ENCODE measurements at regions not wholly inside any gene's neighbourhood (a gene's known extent, or its start where the extent isn't known, plus 50 kb on each side); places are given as distances from the start of the nearest gene placed in this dataset.

- ChIA-PET POLR2A (no interaction called here), CTCF (no interaction called here)
- Histone ChIP-seq H3K36me3 (ENCODE audit: control insufficient read depth in 2 of 2, insufficient read depth in 1 of 2, low read length in 2 of 2) (no peaks in the 10 kb centered on the region), H3K9me3 (ENCODE audit: control insufficient read depth, insufficient read depth, low read depth, low read length) (no peaks in the 10 kb centered on the region), H3K4me3 (ENCODE audit: low read depth, low read length) (no peak overlapping the region), H3K4me1 (ENCODE audit: control insufficient read depth, insufficient read depth, low read length) (no peaks in the 10 kb centered on the region), H3K27ac (ENCODE audit: extremely low read depth, low read depth, low read length) (no peak overlapping the region)
- no peak for TF ChIP-seq ZNF114 (tag by site-specific recombination; IDR thresholded peaks at IDR 0.05)
- no peak for TF ChIP-seq ZBTB8A (tag by site-specific recombination; IDR thresholded peaks at IDR 0.05)
- TF ChIP-seq ZNF701 (tag by site-specific recombination; IDR thresholded peaks at IDR 0.05): no peak
Measured at GRCh38 chr2:78940998-78941397, 84.5 kb upstream of the REG3G start.

GRCh38 chr2:78941751-78942150 lies 83.8 kb upstream of the REG3G start:
- Histone ChIP-seq H3K36me3 (ENCODE audit: control insufficient read depth in 2 of 2, insufficient read depth in 1 of 2, low read length in 2 of 2) (no peaks in the 10 kb centered on the region), H3K4me1 (ENCODE audit: control insufficient read depth, insufficient read depth, low read length) (no peaks in the 10 kb centered on the region), H3K9me3 (ENCODE audit: control insufficient read depth, insufficient read depth, low read depth, low read length) (no peaks in the 10 kb centered on the region), H3K4me3 (ENCODE audit: low read depth, low read length) (no peak overlapping the region), H3K27ac (ENCODE audit: extremely low read depth, low read depth, low read length) (no peak overlapping the region)
- ChIA-PET POLR2A (interaction anchor here (0.6 kb wide), 1 partner anchor 880 kb away, joined by 3 read pairs; no protein-coding TSS in a partner anchor), CTCF (no interaction called here)
- TF ChIP-seq ZNF48 (tag by site-specific recombination; IDR thresholded peaks at IDR 0.05) (no peak), ZSCAN16 (tag by site-specific recombination; IDR thresholded peaks at IDR 0.05) (no peak), PRDM1 (tag by site-specific recombination; IDR thresholded peaks at IDR 0.05) (no peak), HOXC10 (CRISPR knock-in tag; IDR thresholded peaks at IDR 0.05) (no peak), ZFP69B (tag by site-specific recombination; IDR thresholded peaks at IDR 0.05) (no peak), ZNF184 (tag by site-specific recombination; IDR thresholded peaks at IDR 0.05) (no peak), TRIM28 (IDR thresholded peaks at IDR 0.05; ENCODE audit: borderline replicate concordance, low read length) (no peak), ZNF621 (tag by site-specific recombination; IDR thresholded peaks at IDR 0.05) (no peak), ZNF280C (tag by site-specific recombination; IDR thresholded peaks at IDR 0.05) (no peak), ZNF701 (tag by site-specific recombination; IDR thresholded peaks at IDR 0.05) (no peak)
- TF ChIP-seq, protein P1, sequence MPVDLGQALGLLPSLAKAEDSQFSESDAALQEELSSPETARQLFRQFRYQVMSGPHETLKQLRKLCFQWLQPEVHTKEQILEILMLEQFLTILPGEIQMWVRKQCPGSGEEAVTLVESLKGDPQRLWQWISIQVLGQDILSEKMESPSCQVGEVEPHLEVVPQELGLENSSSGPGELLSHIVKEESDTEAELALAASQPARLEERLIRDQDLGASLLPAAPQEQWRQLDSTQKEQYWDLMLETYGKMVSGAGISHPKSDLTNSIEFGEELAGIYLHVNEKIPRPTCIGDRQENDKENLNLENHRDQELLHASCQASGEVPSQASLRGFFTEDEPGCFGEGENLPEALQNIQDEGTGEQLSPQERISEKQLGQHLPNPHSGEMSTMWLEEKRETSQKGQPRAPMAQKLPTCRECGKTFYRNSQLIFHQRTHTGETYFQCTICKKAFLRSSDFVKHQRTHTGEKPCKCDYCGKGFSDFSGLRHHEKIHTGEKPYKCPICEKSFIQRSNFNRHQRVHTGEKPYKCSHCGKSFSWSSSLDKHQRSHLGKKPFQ (tag by site-specific recombination; IDR thresholded peaks at IDR 0.05): no peak

GRCh38 chr2:78963881-78964280 lies 61.6 kb upstream of the REG3G start:
- H3K36me3 ChIP-seq (ENCODE audit: control insufficient read depth in 2 of 2, insufficient read depth in 1 of 2, low read length in 2 of 2): no peaks in the 10 kb centered on the region
- H3K4me1 ChIP-seq (ENCODE audit: control insufficient read depth, insufficient read depth, low read length): no peaks in the 10 kb centered on the region
- no peak overlapping the region for H3K27ac ChIP-seq (ENCODE audit: extremely low read depth, low read depth, low read length)
- H3K4me3 ChIP-seq (ENCODE audit: low read depth, low read length): no peak overlapping the region
- TF ChIP-seq ZNF398 (tag by site-specific recombination; IDR thresholded peaks at IDR 0.05): no peak
- TF ChIP-seq, protein P2, sequence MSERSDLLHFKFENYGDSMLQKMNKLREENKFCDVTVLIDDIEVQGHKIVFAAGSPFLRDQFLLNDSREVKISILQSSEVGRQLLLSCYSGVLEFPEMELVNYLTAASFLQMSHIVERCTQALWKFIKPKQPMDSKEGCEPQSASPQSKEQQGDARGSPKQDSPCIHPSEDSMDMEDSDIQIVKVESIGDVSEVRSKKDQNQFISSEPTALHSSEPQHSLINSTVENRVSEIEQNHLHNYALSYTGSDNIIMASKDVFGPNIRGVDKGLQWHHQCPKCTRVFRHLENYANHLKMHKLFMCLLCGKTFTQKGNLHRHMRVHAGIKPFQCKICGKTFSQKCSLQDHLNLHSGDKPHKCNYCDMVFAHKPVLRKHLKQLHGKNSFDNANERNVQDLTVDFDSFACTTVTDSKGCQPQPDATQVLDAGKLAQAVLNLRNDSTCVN (tag by site-specific recombination; optimal IDR thresholded peaks at IDR 0.05): no peak
- no peak for TF ChIP-seq ZNF341 (tag by site-specific recombination; IDR thresholded peaks at IDR 0.05; ENCODE audit: low read depth)
- no peak for TF ChIP-seq OSR2 (tag by site-specific recombination; IDR thresholded peaks at IDR 0.05)
- TF ChIP-seq SCRT2 (tag by site-specific recombination; IDR thresholded peaks at IDR 0.05): no peak
- TF ChIP-seq KLF1 (tag by site-specific recombination; IDR thresholded peaks at IDR 0.05): no peak
- no peak for TF ChIP-seq ZNF404 (tag by site-specific recombination; IDR thresholded peaks at IDR 0.05)
- no peak for TF ChIP-seq ZBTB48 (tag by site-specific recombination; IDR thresholded peaks at IDR 0.05)
- H3K9me3 ChIP-seq (ENCODE audit: control insufficient read depth, insufficient read depth, low read depth, low read length): no peaks in the 10 kb centered on the region
- CTCF ChIA-PET: no interaction called here
- POLR2A ChIA-PET: no interaction called here

Measured in HEK293 (cell line).